Osteocyte (in vitro differentiated cells): ENCODE measurements at regions not wholly inside any gene's neighbourhood (a gene's known extent, or its start where the extent isn't known, plus 50 kb on each side); places are given as distances from the start of the nearest gene placed in this dataset.

Experiments used
- DNase-seq: peaks from one replicate; pipeline ENCODE4 v3.0.0; 2021; ENCODE audit warnings: mixed read lengths; ENCODE audit not compliant: unreplicated experiment; ENCODE audit errors: extremely low spot score
- H3K27ac Mint-ChIP-seq: one replicate; pipeline ENCODE4 v1.8.0; 2021; ENCODE audit warnings: mild to moderate bottlenecking, mixed read lengths; ENCODE audit not compliant: unreplicated experiment
- H3K27me3 Mint-ChIP-seq: one replicate; pipeline ENCODE4 v1.8.0; 2021; ENCODE audit warnings: mixed read lengths; ENCODE audit not compliant: unreplicated experiment
- H3K36me3 Mint-ChIP-seq: one replicate; pipeline ENCODE4 v1.8.0; 2021; ENCODE audit warnings: mixed read lengths; ENCODE audit not compliant: unreplicated experiment
- H3K4me1 Mint-ChIP-seq: one replicate; pipeline ENCODE4 v1.8.0; 2021; ENCODE audit warnings: mixed read lengths; ENCODE audit not compliant: unreplicated experiment
- H3K4me3 Mint-ChIP-seq: one replicate; pipeline ENCODE4 v1.8.0; 2021; ENCODE audit warnings: mild to moderate bottlenecking, moderate library complexity, mixed read lengths; ENCODE audit not compliant: unreplicated experiment
- H3K9me3 Mint-ChIP-seq: one replicate; pipeline ENCODE4 v1.8.0; 2021; ENCODE audit warnings: mixed read lengths; ENCODE audit not compliant: unreplicated experiment
- CTCF ChIP-seq: fragments of 200-600 bp; sonication (generic); IDR thresholded peaks from 2 replicates; pipeline ENCODE4 v1.5.0; 2021; ENCODE audit warnings: antibody characterized with exemption, mild to moderate bottlenecking, moderate library complexity

- H3K27ac Mint-ChIP-seq: no peak overlapping the region
- H3K27me3 Mint-ChIP-seq: no peaks in the 10 kb centered on the region
- H3K4me1 Mint-ChIP-seq: no peaks in the 10 kb centered on the region
- H3K36me3 Mint-ChIP-seq: no peaks in the 10 kb centered on the region
- TF ChIP-seq CTCF: no peak
- H3K4me3 Mint-ChIP-seq: no peak overlapping the region
- no peaks in the 10 kb centered on the region for H3K9me3 Mint-ChIP-seq
- no peak for DNase-seq
These were observed 1941.6 kb upstream of the C9orf72 start for GRCh38 chr9:29514862-29515261.

GRCh38 chr9:29548436-29548835 lies 1975.2 kb upstream of the C9orf72 start:
- Mint-ChIP-seq H3K9me3 (no peaks in the 10 kb centered on the region), H3K4me1 (no peaks in the 10 kb centered on the region), H3K4me3 (no peak overlapping the region), H3K27ac (no peak overlapping the region), H3K27me3 (no peaks in the 10 kb centered on the region), H3K36me3 (no peaks in the 10 kb centered on the region)
- no peak for DNase-seq
- TF ChIP-seq CTCF: no peak

- DNase-seq: no peak
- Mint-ChIP-seq H3K9me3 (no peaks in the 10 kb centered on the region), H3K4me3 (no peak overlapping the region), H3K4me1 (no peaks in the 10 kb centered on the region), H3K27ac (no peak overlapping the region), H3K36me3 (no peaks in the 10 kb centered on the region), H3K27me3 (no peaks in the 10 kb centered on the region)
- no peak for TF ChIP-seq CTCF
These were observed 1982.2 kb upstream of the C9orf72 start for GRCh38 chr9:29555502-29555901.

GRCh38 chr9:29556317-29556716 lies 1983.0 kb upstream of the C9orf72 start:
- no peak for DNase-seq
- TF ChIP-seq CTCF: no peak
- H3K9me3 Mint-ChIP-seq: no peaks in the 10 kb centered on the region
- H3K4me3 Mint-ChIP-seq: no peak overlapping the region
- no peaks in the 10 kb centered on the region for H3K27me3 Mint-ChIP-seq
- H3K36me3 Mint-ChIP-seq: no peaks in the 10 kb centered on the region
- no peaks in the 10 kb centered on the region for H3K4me1 Mint-ChIP-seq
- no peak overlapping the region for H3K27ac Mint-ChIP-seq

- Mint-ChIP-seq H3K9me3 (no peaks in the 10 kb centered on the region), H3K4me1 (no peaks in the 10 kb centered on the region), H3K36me3 (no peaks in the 10 kb centered on the region), H3K27ac (no peak overlapping the region), H3K4me3 (no peak overlapping the region), H3K27me3 (no peaks in the 10 kb centered on the region)
- DNase-seq: no peak
- TF ChIP-seq CTCF: no peak
These were observed 1983.5 kb upstream of the C9orf72 start for GRCh38 chr9:29556746-29557145.
